ENCODE measurements at regions not wholly inside any gene's neighbourhood (a gene's known extent, or its start where the extent isn't known, plus 50 kb on each side); places are given as distances from the start of the nearest gene placed in this dataset.

GRCh38 chr20:39135885-39136544 is 173.9 kb downstream of the DHX35 start:
- Histone ChIP-seq H3K27me3 (ENCODE audit: control insufficient read depth, insufficient read depth, low read length) (no peaks in the 10 kb centered on the region), H3K36me3 (ENCODE audit: control insufficient read depth in 2 of 3, insufficient read depth in 3 of 3, low read length in 3 of 3) (no peaks in the 10 kb centered on the region), H3K4me1 (ENCODE audit: control insufficient read depth in 2 of 3, insufficient read depth in 2 of 3, low read depth in 1 of 3, low read length in 3 of 3) (peaks cover 0 to 8% (median 0%) of the 10 kb centered on the region in 3 donors), H3K27ac (ENCODE audit: low read depth in 2 of 2, low read length in 2 of 2) (no peak overlapping the region), H3K4me3 (ENCODE audit: low read length in 3 of 3) (no peak overlapping the region), H3K9me3 (ENCODE audit: control insufficient read depth in 2 of 3, insufficient read depth in 1 of 3, low read length in 3 of 3) (no peaks in the 10 kb centered on the region), H3K9ac (ENCODE audit: low read length in 3 of 3) (no peak overlapping the region)
- intact Hi-C loops (cut with DNase I), result no loop called here
- DNase-seq (no peak), FAIRE-seq (no peak)
- no peak for TF ChIP-seq CTCF (IDR thresholded peaks at IDR 0.05; ENCODE audit: borderline replicate concordance, extremely low read depth, insufficient read depth)

- DNase-seq (peak in 3 of 5 donors; percentile 24 to 58 (median 52)), FAIRE-seq (no peak)
- Histone ChIP-seq H3K4me1 (ENCODE audit: control insufficient read depth in 2 of 3, insufficient read depth in 2 of 3, low read depth in 1 of 3, low read length in 3 of 3) (peaks cover 0 to under 1% (median 0%) of the 10 kb centered on the region in 3 donors), H3K9me3 (ENCODE audit: control insufficient read depth in 2 of 3, insufficient read depth in 1 of 3, low read length in 3 of 3) (no peaks in the 10 kb centered on the region), H3K4me3 (ENCODE audit: low read length in 3 of 3) (no peak overlapping the region), H3K27me3 (ENCODE audit: control insufficient read depth, insufficient read depth, low read length) (no peaks in the 10 kb centered on the region), H3K36me3 (ENCODE audit: control insufficient read depth in 2 of 3, insufficient read depth in 3 of 3, low read length in 3 of 3) (no peaks in the 10 kb centered on the region), H3K27ac (ENCODE audit: low read depth in 2 of 2, low read length in 2 of 2) (no peak overlapping the region), H3K9ac (ENCODE audit: low read length in 3 of 3) (no peak overlapping the region)
- intact Hi-C loops (cut with DNase I), result no loop called here
- no peak for TF ChIP-seq CTCF (IDR thresholded peaks at IDR 0.05; ENCODE audit: borderline replicate concordance, extremely low read depth, insufficient read depth)
Measured at GRCh38 chr20:39133201-39133600, 171.1 kb downstream of the DHX35 start.

GRCh38 chr20:39132511-39132910 is 170.4 kb downstream of the DHX35 start:
- H3K9ac ChIP-seq (ENCODE audit: low read length in 3 of 3), result no peak overlapping the region
- H3K36me3 ChIP-seq (ENCODE audit: control insufficient read depth in 2 of 3, insufficient read depth in 3 of 3, low read length in 3 of 3), result no peaks in the 10 kb centered on the region
- DNase-seq (no peak), FAIRE-seq (no peak)
- H3K4me1 ChIP-seq (ENCODE audit: control insufficient read depth in 2 of 3, insufficient read depth in 2 of 3, low read depth in 1 of 3, low read length in 3 of 3), result no peaks in the 10 kb centered on the region
- no peaks in the 10 kb centered on the region for H3K27me3 ChIP-seq (ENCODE audit: control insufficient read depth, insufficient read depth, low read length)
- no peak overlapping the region for H3K4me3 ChIP-seq (ENCODE audit: low read length in 3 of 3)
- H3K9me3 ChIP-seq (ENCODE audit: control insufficient read depth in 2 of 3, insufficient read depth in 1 of 3, low read length in 3 of 3), result no peaks in the 10 kb centered on the region
- intact Hi-C loops (cut with DNase I), result no loop called here
- no peak for TF ChIP-seq CTCF (IDR thresholded peaks at IDR 0.05; ENCODE audit: borderline replicate concordance, extremely low read depth, insufficient read depth)
- no peak overlapping the region for H3K27ac ChIP-seq (ENCODE audit: low read depth in 2 of 2, low read length in 2 of 2)

DNA sequence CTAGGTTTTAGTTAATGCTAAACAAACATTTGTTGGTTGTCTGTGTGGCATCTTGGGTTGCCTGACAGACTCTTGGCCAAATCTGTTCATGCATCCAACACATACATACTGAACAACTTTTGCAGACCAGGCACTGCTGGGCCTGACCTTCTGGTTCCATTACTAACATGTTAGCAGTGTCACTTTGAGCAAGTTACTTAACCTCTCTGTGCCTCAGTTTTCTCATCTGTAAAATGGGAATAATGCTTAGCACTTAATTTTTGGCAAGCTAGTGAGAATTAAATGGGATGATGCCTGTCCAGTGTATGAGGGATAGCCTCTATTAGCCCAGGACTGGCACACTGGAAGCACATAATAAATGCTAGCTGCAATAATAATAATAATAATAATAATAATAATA is 169.9 kb downstream of the DHX35 start:
- Histone ChIP-seq H3K27me3 (ENCODE audit: control insufficient read depth, insufficient read depth, low read length) (no peaks in the 10 kb centered on the region), H3K4me3 (ENCODE audit: low read length in 3 of 3) (no peak overlapping the region), H3K9me3 (ENCODE audit: control insufficient read depth in 2 of 3, insufficient read depth in 1 of 3, low read length in 3 of 3) (no peaks in the 10 kb centered on the region), H3K9ac (ENCODE audit: low read length in 3 of 3) (no peak overlapping the region), H3K36me3 (ENCODE audit: control insufficient read depth in 2 of 3, insufficient read depth in 3 of 3, low read length in 3 of 3) (no peaks in the 10 kb centered on the region), H3K27ac (ENCODE audit: low read depth in 2 of 2, low read length in 2 of 2) (no peak overlapping the region), H3K4me1 (ENCODE audit: control insufficient read depth in 2 of 3, insufficient read depth in 2 of 3, low read depth in 1 of 3, low read length in 3 of 3) (no peaks in the 10 kb centered on the region)
- intact Hi-C loops (cut with DNase I), result no loop called here
- TF ChIP-seq CTCF (IDR thresholded peaks at IDR 0.05; ENCODE audit: borderline replicate concordance, extremely low read depth, insufficient read depth), result no peak
- no peak for FAIRE-seq
- no peak for DNase-seq

Data from kidney (tissue), 13 donors.